Smooth muscle cell (in vitro differentiated cells): ENCODE measurements at regions not wholly inside any gene's neighbourhood (a gene's known extent, or its start where the extent isn't known, plus 50 kb on each side); places are given as distances from the start of the nearest gene placed in this dataset.

ENCODE experiments used
- DNase-seq: peaks from one replicate; lab custom pipeline; 2025; ENCODE audit not compliant: unreplicated experiment; lab: John Stamatoyannopoulos, UW
- H2AFZ ChIP-seq: fragments of 200-600 bp; sonication (generic); 2 replicates; pipeline ENCODE4 v1.6.0; 2016; ENCODE audit warnings: antibody characterized with exemption, low read depth, mild to moderate bottlenecking
- H3F3A ChIP-seq: fragments of 200-600 bp; sonication (generic); 2 replicates; pipeline ENCODE4 v1.6.0; 2017; ENCODE audit warnings: antibody characterized with exemption, low read depth
- H3K27ac ChIP-seq: fragments of 200-600 bp; sonication (generic); 2 replicates; pipeline ENCODE4 v1.5.1; 2016; ENCODE audit warnings: low read depth, mild to moderate bottlenecking
- H3K27me3 ChIP-seq: fragments of 200-600 bp; sonication (generic); 2 replicates; pipeline ENCODE4 v1.6.1; 2016; ENCODE audit warnings: low read depth, mild to moderate bottlenecking
- H3K36me3 ChIP-seq: fragments of 200-600 bp; sonication (generic); 2 replicates; pipeline ENCODE4 v1.5.1; 2016; ENCODE audit warnings: low read depth
- H3K4me1 ChIP-seq: fragments of 200-600 bp; sonication (generic); 2 replicates; pipeline ENCODE4 v1.5.1; 2016; ENCODE audit warnings: low read depth
- H3K4me2 ChIP-seq: fragments of 200-600 bp; sonication (generic); 2 replicates; pipeline ENCODE4 v1.6.0; 2016; ENCODE audit warnings: mild to moderate bottlenecking
- H3K4me3 ChIP-seq: fragments of 200-600 bp; sonication (generic); 2 replicates; pipeline ENCODE4 v1.5.1; 2016; ENCODE audit warnings: mild to moderate bottlenecking
- H3K79me2 ChIP-seq: fragments of 200-600 bp; sonication (generic); 2 replicates; pipeline ENCODE4 v1.6.0; 2016; ENCODE audit warnings: low read depth, mild to moderate bottlenecking
- H3K9ac ChIP-seq: fragments of 200-600 bp; sonication (generic); 2 replicates; pipeline ENCODE4 v1.6.0; 2016; ENCODE audit warnings: low read depth
- H3K9me3 ChIP-seq: fragments of 200-600 bp; sonication (generic); replicated peaks from 2 replicates; pipeline ENCODE4 v1.5.1; 2016; ENCODE audit warnings: low read depth
- H4K20me1 ChIP-seq: fragments of 200-600 bp; sonication (generic); 2 replicates; pipeline ENCODE4 v1.6.0; 2016; ENCODE audit warnings: low read depth
- CTCF ChIP-seq: fragments of 200-600 bp; sonication (generic); IDR thresholded peaks from 2 replicates; pipeline ENCODE4 v1.5.1; 2017; ENCODE audit warnings: borderline replicate concordance, mild to moderate bottlenecking, antibody characterized with exemption; ENCODE audit not compliant: insufficient read depth, poor library complexity, severe bottlenecking
- WGBS: methylation state at CpG from one replicate; pipeline ENCODE4 v1.1.7; 2016; ENCODE audit warnings: low lambda C conversion rate; 5-methylcytosine and 5-hydroxymethylcytosine counted together

GRCh38 chrX:13507893-13508292 is 61.5 kb upstream of the EGFL6 start:
- H3K9ac ChIP-seq = no peak overlapping the region
- H3K27me3 ChIP-seq = no peaks in the 10 kb centered on the region
- H3K36me3 ChIP-seq = no peaks in the 10 kb centered on the region
- H3F3A ChIP-seq = no peaks in the 10 kb centered on the region
- no peak for TF ChIP-seq CTCF
- H3K27ac ChIP-seq = no peak overlapping the region
- WGBS = 89% methylated on average over 2 of the region's 2 CpGs
- H3K9me3 ChIP-seq = no peaks in the 10 kb centered on the region
- no peaks in the 10 kb centered on the region for H3K79me2 ChIP-seq
- H3K4me2 ChIP-seq = no peak overlapping the region
- no peak overlapping the region for H3K4me3 ChIP-seq
- H2AFZ ChIP-seq = no peak overlapping the region
- no peak for DNase-seq
- no peaks in the 10 kb centered on the region for H4K20me1 ChIP-seq
- H3K4me1 ChIP-seq = no peaks in the 10 kb centered on the region

GRCh38 chrX:13506574-13506973 is 62.8 kb upstream of the EGFL6 start:
- Histone ChIP-seq H3K27me3 (no peaks in the 10 kb centered on the region), H3K4me2 (no peak overlapping the region), H3F3A (no peaks in the 10 kb centered on the region), H2AFZ (peak overlapping the region; percentile 3), H3K4me1 (no peaks in the 10 kb centered on the region), H3K9ac (no peak overlapping the region), H3K79me2 (no peaks in the 10 kb centered on the region), H3K36me3 (no peaks in the 10 kb centered on the region), H3K4me3 (no peak overlapping the region), H4K20me1 (no peaks in the 10 kb centered on the region), H3K9me3 (no peaks in the 10 kb centered on the region), H3K27ac (no peak overlapping the region)
- 11% methylated on average over 5 of the region's 5 CpGs for WGBS
- TF ChIP-seq CTCF = peak; percentile 96
- DNase-seq = no peak

- H3K9ac ChIP-seq = no peak overlapping the region
- no peak for TF ChIP-seq CTCF
- H3K27ac ChIP-seq = no peak overlapping the region
- no peak overlapping the region for H3K4me3 ChIP-seq
- no peaks in the 10 kb centered on the region for H3K36me3 ChIP-seq
- H3K27me3 ChIP-seq = no peaks in the 10 kb centered on the region
- no peaks in the 10 kb centered on the region for H4K20me1 ChIP-seq
- DNase-seq = no peak
- H3K79me2 ChIP-seq = no peaks in the 10 kb centered on the region
- peak overlapping the region; percentile 60 for H2AFZ ChIP-seq
- no peaks in the 10 kb centered on the region for H3K4me1 ChIP-seq
- no peaks in the 10 kb centered on the region for H3K9me3 ChIP-seq
- 65% methylated on average over 2 of the region's 2 CpGs for WGBS
- H3F3A ChIP-seq = no peaks in the 10 kb centered on the region
- no peak overlapping the region for H3K4me2 ChIP-seq
Observed at GRCh38 chrX:13502590-13502989, 66.8 kb upstream of the EGFL6 start.

GRCh38 chrX:13499736-13500135 is 69.7 kb upstream of the EGFL6 start:
- Histone ChIP-seq H3F3A (no peaks in the 10 kb centered on the region), H3K4me2 (no peak overlapping the region), H2AFZ (no peak overlapping the region), H3K27ac (no peak overlapping the region), H3K79me2 (no peaks in the 10 kb centered on the region), H3K9me3 (no peaks in the 10 kb centered on the region), H4K20me1 (no peaks in the 10 kb centered on the region), H3K9ac (no peak overlapping the region), H3K4me3 (no peak overlapping the region), H3K36me3 (no peaks in the 10 kb centered on the region), H3K27me3 (no peaks in the 10 kb centered on the region), H3K4me1 (no peaks in the 10 kb centered on the region)
- no peak for DNase-seq
- no peak for TF ChIP-seq CTCF
- 82% methylated on average over 2 of the region's 2 CpGs for WGBS
